ENCODE measurements at regions not wholly inside any gene's neighbourhood (a gene's known extent, or its start where the extent isn't known, plus 50 kb on each side); places are given as distances from the start of the nearest gene placed in this dataset.

DNA sequence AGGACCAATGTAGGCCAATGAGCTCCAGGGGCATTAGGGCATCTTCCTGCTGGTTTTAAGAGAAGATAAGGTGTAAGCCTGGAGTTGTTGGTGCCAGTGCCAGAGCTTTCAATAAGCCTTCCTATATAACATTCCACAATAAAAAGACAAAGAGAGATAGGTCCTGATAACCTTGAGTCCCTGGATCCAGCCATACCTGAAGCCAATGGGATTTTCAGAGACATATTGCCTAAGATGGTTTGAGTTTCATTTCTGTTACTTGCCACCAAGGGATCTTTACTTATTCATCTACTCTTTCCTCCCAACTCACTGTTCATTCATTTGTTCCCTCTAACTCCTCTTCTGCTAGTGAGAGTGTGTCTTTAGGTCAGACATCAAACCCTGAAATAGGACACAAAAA is 68.8 kb upstream of the CAPZB start:
- Histone ChIP-seq H3K4me1 (replicated peaks in 1 of 4; ENCODE audit: control insufficient read depth in 3 of 4, insufficient read depth in 4 of 4, low read length in 3 of 4) (no peaks in the 10 kb centered on the region), H2BK15ac (ENCODE audit: low read length) (no peak overlapping the region), H4K91ac (replicated peaks; ENCODE audit: insufficient read length, low read length) (no peak overlapping the region), H2BK5ac (ENCODE audit: low read depth, low read length) (no peak overlapping the region), H2BK20ac (ENCODE audit: low read length) (no peak overlapping the region), H3K4ac (replicated peaks; ENCODE audit: insufficient read length, low read depth, low read length) (no peak overlapping the region), H3K56ac (replicated peaks; ENCODE audit: insufficient read length, low read depth, low read length) (no peak overlapping the region), H4K8ac (ENCODE audit: extremely low read depth, insufficient read depth, low read length) (no peak overlapping the region), H3K27ac (ENCODE audit: low read depth, low read length) (no peak overlapping the region), H3K4me2 (ENCODE audit: insufficient read depth in 1 of 2, low read depth in 2 of 2, low read length in 2 of 2) (no peak overlapping the region), H4K5ac (ENCODE audit: insufficient read length, low read depth, low read length) (no peak overlapping the region), H3K18ac (ENCODE audit: extremely low read depth, low read length) (no peak overlapping the region), H2BK120ac (replicated peaks; ENCODE audit: low read depth, low read length) (no peak overlapping the region), H2BK12ac (ENCODE audit: low read depth, low read length) (no peak overlapping the region), H3K14ac (ENCODE audit: insufficient read length) (no peak overlapping the region), H3K9ac (replicated peaks in 1 of 4; ENCODE audit: extremely low read depth in 1 of 4, low read depth in 3 of 4, low read length in 3 of 4) (no peak overlapping the region), H3K79me1 (ENCODE audit: low read depth, low read length) (no peaks in the 10 kb centered on the region), H3K4me3 (ENCODE audit: extremely low read depth in 1 of 4, insufficient read depth in 2 of 4, low read depth in 3 of 4, low read length in 4 of 4) (no peak overlapping the region), H4K20me1 (replicated peaks in 1 of 2; ENCODE audit: control insufficient read depth in 1 of 2, insufficient read depth in 2 of 2, low read length in 2 of 2) (no peaks in the 10 kb centered on the region), H2AK5ac (ENCODE audit: low read depth, low read length) (no peak overlapping the region), H3K9me3 (ENCODE audit: insufficient read depth in 2 of 2, low read depth in 1 of 2, low read length in 1 of 2) (peaks cover 10 to 15% of the 10 kb centered on the region in 2 experiments), H2AFZ (ENCODE audit: low read length) (no peak overlapping the region), H3K36me3 (ENCODE audit: control insufficient read depth in 2 of 4, insufficient read depth in 4 of 4, low read length in 3 of 4) (no peaks in the 10 kb centered on the region), H3K27me3 (replicated peaks in 1 of 4; ENCODE audit: control insufficient read depth in 3 of 4, extremely low read depth in 1 of 4, insufficient read depth in 3 of 4, low read length in 3 of 4) (no peaks in the 10 kb centered on the region), H3K23ac (ENCODE audit: insufficient read length) (no peak overlapping the region), H3K23me2 (ENCODE audit: low read depth, low read length) (no peaks in the 10 kb centered on the region; the same call in 1 of the 2 replicates), H3K79me2 (ENCODE audit: control insufficient read depth in 1 of 2, insufficient read depth in 2 of 2, low read length in 2 of 2) (no peaks in the 10 kb centered on the region)
- TF ChIP-seq NRF1 (IDR thresholded peaks at IDR 0.05; ENCODE audit: low read depth, low read length) (no peak), CREB1 (IDR thresholded peaks at IDR 0.05) (no peak), TBP (IDR thresholded peaks at IDR 0.05; ENCODE audit: low read depth, low read length) (no peak), BACH1 (IDR thresholded peaks at IDR 0.05; ENCODE audit: low read length) (no peak), KDM4A (IDR thresholded peaks at IDR 0.05; ENCODE audit: low read depth, low read length, severe bottlenecking) (no peak), RAD21 (IDR thresholded peaks at IDR 0.05 in 1 of 2, conservative IDR thresholded peaks at IDR 0.05 in 1 of 2; ENCODE audit: low read depth in 2 of 2, low read length in 2 of 2) (no peak), TCF12 (IDR thresholded peaks at IDR 0.05; ENCODE audit: low read depth, low read length) (no peak), EGR1 (IDR thresholded peaks at IDR 0.05; ENCODE audit: borderline replicate concordance, low read depth, low read length) (no peak), RFX5 (IDR thresholded peaks at IDR 0.05; ENCODE audit: borderline replicate concordance, low read depth, low read length) (no peak), EZH2 (IDR thresholded peaks at IDR 0.05; ENCODE audit: low read depth, low read length, severe bottlenecking) (no peak), FOSL1 (IDR thresholded peaks at IDR 0.05; ENCODE audit: insufficient read depth, low read depth, low read length) (no peak), TAF7 (optimal IDR thresholded peaks at IDR 0.05; ENCODE audit: borderline replicate concordance, low read depth, low read length) (no peak), TEAD4 (IDR thresholded peaks at IDR 0.05; ENCODE audit: low read depth, low read length) (no peak), YY1 (IDR thresholded peaks at IDR 0.05; ENCODE audit: low read depth, low read length) (no peak), CBX8 (IDR thresholded peaks at IDR 0.05; ENCODE audit: borderline replicate concordance, low read depth, low read length) (no peak), TAF1 (IDR thresholded peaks at IDR 0.05; ENCODE audit: low read depth, low read length) (no peak), POLR2AphosphoS5 (IDR thresholded peaks at IDR 0.05; ENCODE audit: low read depth, low read length) (no peak)
- FAIRE-seq (no peak), DNase-seq (ENCODE audit: low read depth in 1 of 2, low spot score in 2 of 2) (no peak)
- CTCF ChIA-PET (ENCODE audit: partially characterized antibody) = interaction anchor here (0.6 to 6.0 kb wide), 2 partner anchors 28 to 62 kb away, joined by 3 to 26 read pairs; no protein-coding TSS in a partner anchor
- POLR2A ChIA-PET (ENCODE audit: partially characterized antibody) = no interaction called here

Data from H1 (cell line).